HepG2 (cell line): ENCODE measurements at regions not wholly inside any gene's neighbourhood (a gene's known extent, or its start where the extent isn't known, plus 50 kb on each side); places are given as distances from the start of the nearest gene placed in this dataset.

ENCODE experiments used
- ATAC-seq: fragments of 200-7000 bp; cut with Tn5 transposase; 3 replicates; pipeline ENCODE4 v1.9.1; 2020; ENCODE audit warnings: mild to moderate bottlenecking, moderate library complexity
- BruUV-seq: library from RNA; stranded (reverse); fragments of 400-500 nt; replicated peaks from 2 replicates; lab custom pipeline; 2021; lab: Mats Ljungman, UMichigan
- CTCF ChIA-PET: fragments of 300-600 bp; formaldehyde crosslinking; extraction: SDS; loops from one replicate; lab custom pipeline; 2021; ENCODE audit warnings: low total read pairs, inconsistent platforms, low intra/inter-chr PET ratio; lab: Yijun Ruan, JAX
- POLR2A ChIA-PET: fragments of 350-600 bp; sonication (Branson Sonifier 250); formaldehyde crosslinking; loops from one replicate; lab custom pipeline; 2020; ENCODE audit warnings: antibody characterized with exemption, inconsistent platforms; lab: Yijun Ruan, JAX
- DNase-seq: peaks from one replicate; pipeline ENCODE4 v3.0.0-alpha.2; 2015; ENCODE audit warnings: low spot score
- FAIRE-seq: peaks from 3 replicates; lab custom pipeline; 2011; peaks lifted over from hg19 to GRCh38; lab: Jason Lieb, UNC
- H2AFZ ChIP-seq: one replicate; pipeline ENCODE4 v1.6.1; 2011; ENCODE audit warnings: low read length, inconsistent platforms
- H3K27ac ChIP-seq: fragments of 300-600 bp; 3 replicates; pipeline ENCODE4 v1.8.0; 2011; ENCODE audit warnings: mixed run types, mild to moderate bottlenecking, mixed read lengths, low read length, inconsistent platforms; ENCODE audit not compliant: insufficient read depth; ENCODE audit errors: extremely low read length
- H3K27me3 ChIP-seq, 2 experiments: fragments of 200-600 bp in 1 of 2; 2 replicates in 1 of 2; 3 replicates in 1 of 2; pipeline versions ENCODE4 v1.6.0 to v1.8.0; 2011; ENCODE audit warnings: low read length in 2 of 2, mild to moderate bottlenecking in 2 of 2, moderate library complexity in 2 of 2, inconsistent platforms in 1 of 2; ENCODE audit not compliant: insufficient read depth in 2 of 2, control insufficient read depth in 1 of 2
- H3K36me3 ChIP-seq, 2 experiments: fragments of 200-600 bp in 1 of 2; replicated peaks in 1 of 2; 2 replicates in 1 of 2; 3 replicates in 1 of 2; pipeline versions ENCODE4 v1.5.1 to v1.8.0; 2011; ENCODE audit warnings: low read length in 2 of 2, inconsistent platforms in 1 of 2; ENCODE audit not compliant: insufficient read depth in 2 of 2, control insufficient read depth in 1 of 2
- H3K4me1 ChIP-seq: 2 replicates; pipeline ENCODE4 v1.5.1; 2012; ENCODE audit warnings: low read length, inconsistent platforms; ENCODE audit not compliant: insufficient read depth
- H3K4me2 ChIP-seq: 2 replicates; pipeline ENCODE4 v1.6.0; 2011; ENCODE audit warnings: low read depth, low read length, inconsistent platforms
- H3K4me3 ChIP-seq, 3 experiments: fragments of 200-600 bp in 1 of 3; sonication (generic), shearing (Covaris generic) in 1 of 3; replicated peaks in 1 of 3; 2 replicates each; pipeline ENCODE4 v1.5.1; 2011 to 2016; ENCODE audit warnings: low read length in 3 of 3, inconsistent platforms in 2 of 3, low read depth in 2 of 3, mild to moderate bottlenecking in 2 of 3, control low read depth in 1 of 3, mixed read lengths in 1 of 3; ENCODE audit not compliant: insufficient read depth in 1 of 3
- H3K79me2 ChIP-seq: one replicate; pipeline ENCODE4 v1.6.1; 2011; ENCODE audit warnings: low read length, inconsistent platforms; ENCODE audit not compliant: insufficient read depth
- H3K9ac ChIP-seq: 2 replicates; pipeline ENCODE4 v1.6.0; 2011; ENCODE audit warnings: mild to moderate bottlenecking, low read depth, low read length, inconsistent platforms; ENCODE audit not compliant: insufficient read depth
- H3K9me3 ChIP-seq: 2 replicates; pipeline ENCODE4 v1.5.1; 2012; ENCODE audit warnings: mild to moderate bottlenecking, low read length
- H4K20me1 ChIP-seq: 2 replicates; pipeline ENCODE4 v1.6.0; 2011; ENCODE audit warnings: inconsistent platforms, mild to moderate bottlenecking, low read length, moderate library complexity; ENCODE audit not compliant: insufficient read depth
- AKNA ChIP-seq: sonication (generic); formaldehyde crosslinking; IDR thresholded peaks from 2 replicates; pipeline ENCODE4 v1.4.0; 2020; ENCODE audit warnings: missing genetic modification reagents, borderline replicate concordance
- ATRX ChIP-seq: sonication (generic); formaldehyde crosslinking; IDR thresholded peaks from 2 replicates; pipeline ENCODE4 v1.4.0; 2020; ENCODE audit warnings: missing genetic modification reagents, borderline replicate concordance
- KDM5A ChIP-seq: fragments of 200-600 bp; sonication (generic); IDR thresholded peaks from 2 replicates; pipeline ENCODE4 v1.7.0; 2018; ENCODE audit warnings: antibody characterized with exemption, mild to moderate bottlenecking, low read length, borderline replicate concordance
- ZGPAT ChIP-seq: IDR thresholded peaks from 2 replicates; pipeline ENCODE4 v1.6.1; 2016; ENCODE audit warnings: mild to moderate bottlenecking
- ZNF251 ChIP-seq: sonication (generic); formaldehyde crosslinking; IDR thresholded peaks from 2 replicates; pipeline ENCODE4 v1.9.0; 2021; ENCODE audit warnings: mild to moderate bottlenecking, missing genetic modification reagents
- ZNF44 ChIP-seq: sonication (generic); formaldehyde crosslinking; IDR thresholded peaks from 2 replicates; pipeline ENCODE4 v1.5.1; 2020; ENCODE audit warnings: mild to moderate bottlenecking, missing genetic modification reagents
- ZNF569 ChIP-seq: sonication (generic); formaldehyde crosslinking; IDR thresholded peaks from 2 replicates; pipeline ENCODE4 v1.5.0; 2020; ENCODE audit warnings: mild to moderate bottlenecking, missing genetic modification reagents, moderate library complexity, borderline replicate concordance
- WGBS: methylation state at CpG from one replicate; pipeline ENCODE4 v1.1.6; 2017; ENCODE audit warnings: low lambda C conversion rate; 5-methylcytosine and 5-hydroxymethylcytosine counted together
- in situ Hi-C: cut with HindIII; loops from 2 replicates; pipeline ENCODE4 v1.10.0; 2017; ENCODE audit warnings: low pct_unique_long_range_greater_than_20kb; ENCODE audit not compliant: extremely low pct_ligation_motif_present
- intact Hi-C: fragments of 100-400 bp; cut with micrococcal nuclease; formaldehyde crosslinking; loops from one replicate; pipeline ENCODE4 v1.10.0; 2022; ENCODE audit not compliant: unreplicated experiment

GRCh38 chr16:50996830-50997186 lies 154.3 kb downstream of the SALL1 start:
- peak; percentile 73 for ATAC-seq
- in situ Hi-C loops: no loop called here
- Histone ChIP-seq H3K4me1 (peaks cover 12% of the 10 kb centered on the region), H3K4me3 (no peak overlapping the region), H3K27ac (no peak overlapping the region), H4K20me1 (no peaks in the 10 kb centered on the region), H2AFZ (no peak overlapping the region), H3K36me3 (no peaks in the 10 kb centered on the region), H3K79me2 (no peaks in the 10 kb centered on the region), H3K4me2 (peak overlapping the region; percentile 20), H3K9ac (no peak overlapping the region), H3K27me3 (peaks cover 0 to 9% of the 10 kb centered on the region in 2 experiments; a peak in 2 of 5 replicates), H3K9me3 (no peaks in the 10 kb centered on the region)
- intact Hi-C loops: loop anchor here (1.0 kb wide), 1 partner anchor 47 kb away; no protein-coding TSS in a partner anchor
- ChIA-PET CTCF (no interaction called here), POLR2A (interaction anchor here (0.7 kb wide), 1 partner anchor 157 kb away, joined by 3 read pairs; no protein-coding TSS in a partner anchor)
- 0% methylated on average over 4 of the region's 4 CpGs for WGBS
- no peak for DNase-seq
- no peak for TF ChIP-seq AKNA (CRISPR knock-in tag)
- no peak for TF ChIP-seq ATRX (CRISPR knock-in tag)
- no peak for TF ChIP-seq ZNF251 (CRISPR knock-in tag)
- TF ChIP-seq ZGPAT: no peak
- no peak for TF ChIP-seq ZNF569 (CRISPR knock-in tag)
- no peak for TF ChIP-seq KDM5A
- no peak for TF ChIP-seq ZNF44 (CRISPR knock-in tag)
- no TSS peak for BruUV-seq
- FAIRE-seq: no peak
